GM19395 (cell line): ENCODE measurements at regions not wholly inside any gene's neighbourhood (a gene's known extent, or its start where the extent isn't known, plus 50 kb on each side); places are given as distances from the start of the nearest gene placed in this dataset.
"Not testable (repeated sequence)": the region's sequence is repeated elsewhere in the genome, so short reads cannot be mapped to it uniquely, and the experiment has no call there.

Experiments used
- ATAC-seq: cut with Tn5 transposase; IDR thresholded peaks from one replicate; pipeline ENCODE4 v1.9.1; 2021; ENCODE audit warnings: mild to moderate bottlenecking, moderate library complexity; ENCODE audit not compliant: unreplicated experiment

DNA sequence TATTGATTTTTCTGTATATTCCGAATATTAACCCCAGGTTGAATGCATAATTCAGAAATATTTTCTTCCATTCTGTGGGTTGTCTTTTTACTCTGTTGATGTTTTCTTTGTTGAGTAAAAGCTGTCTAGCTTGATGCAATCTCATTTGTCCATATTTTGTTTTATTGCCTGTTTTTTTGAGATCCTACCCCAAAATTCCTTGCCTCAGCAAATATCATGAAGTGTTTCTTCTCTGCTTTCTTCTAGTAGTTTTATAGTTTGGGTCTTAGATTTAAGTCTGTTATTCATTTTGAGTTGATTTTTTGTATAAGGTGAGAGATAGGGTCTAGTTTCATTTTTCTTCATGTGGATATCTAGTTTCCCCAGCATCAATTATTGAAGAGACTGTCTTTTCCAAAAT, 467.9 kb upstream of the GCFC2 start:
- no peak for ATAC-seq

DNA sequence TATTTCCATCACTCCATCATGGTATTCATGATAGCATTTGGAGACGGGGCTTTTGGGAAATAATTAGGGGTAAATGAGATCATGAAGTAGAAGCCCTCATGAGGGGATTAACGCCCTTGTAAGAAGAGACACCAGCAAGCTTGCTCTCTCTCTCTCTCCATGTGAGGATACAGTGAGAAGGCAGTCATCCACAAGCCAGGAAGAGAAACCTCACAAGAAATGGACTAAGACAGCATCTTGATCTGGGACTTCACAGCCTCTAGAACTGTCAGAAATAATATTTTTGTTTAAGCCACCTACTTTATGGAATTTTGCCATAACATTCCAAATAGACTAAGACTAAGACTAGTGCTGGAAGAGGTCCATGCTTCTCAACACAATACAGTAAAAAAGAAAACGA, 464.6 kb upstream of the GCFC2 start:
- ATAC-seq, result no peak

DNA sequence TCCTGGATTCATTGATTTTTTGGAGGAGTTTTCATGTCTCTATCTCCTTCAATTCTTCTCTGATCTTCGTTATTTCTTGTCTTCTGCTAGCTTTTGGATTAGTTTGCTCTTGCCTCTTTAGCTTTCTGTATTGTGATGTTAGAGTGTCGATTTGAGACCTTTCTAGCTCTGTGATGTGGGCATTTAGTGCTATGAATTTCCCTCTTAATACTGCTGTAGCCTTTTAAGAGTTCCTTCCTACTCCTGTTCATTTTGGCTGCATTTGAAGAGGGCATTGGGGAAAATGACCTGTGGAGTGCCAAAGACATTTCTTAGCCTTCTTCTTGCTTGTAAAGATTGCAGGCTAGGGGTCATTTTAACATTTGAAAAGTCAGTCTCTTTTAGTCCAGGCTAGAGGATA, 463.8 kb upstream of the GCFC2 start:
- ATAC-seq, result no peak

DNA sequence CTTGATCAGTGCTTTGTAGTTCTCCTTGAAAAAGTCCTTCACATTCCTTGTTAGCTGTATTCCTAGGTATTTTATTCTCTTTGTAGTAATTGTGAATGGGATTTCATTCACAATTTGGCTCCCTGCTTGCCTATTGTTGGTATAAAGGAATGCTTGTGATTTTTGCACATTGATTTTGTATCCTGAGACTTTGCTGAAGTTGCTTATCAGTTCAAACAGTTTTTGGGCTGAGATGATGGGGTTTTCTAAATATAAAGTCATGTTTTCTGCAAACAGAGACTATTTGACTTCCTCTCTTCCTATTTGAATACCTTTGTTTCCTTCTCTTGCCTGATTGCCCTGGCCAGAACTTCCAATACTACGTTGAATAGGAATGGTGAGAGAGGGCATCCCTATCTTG, 462.5 kb upstream of the GCFC2 start:
- not testable (repeated sequence) for ATAC-seq

DNA sequence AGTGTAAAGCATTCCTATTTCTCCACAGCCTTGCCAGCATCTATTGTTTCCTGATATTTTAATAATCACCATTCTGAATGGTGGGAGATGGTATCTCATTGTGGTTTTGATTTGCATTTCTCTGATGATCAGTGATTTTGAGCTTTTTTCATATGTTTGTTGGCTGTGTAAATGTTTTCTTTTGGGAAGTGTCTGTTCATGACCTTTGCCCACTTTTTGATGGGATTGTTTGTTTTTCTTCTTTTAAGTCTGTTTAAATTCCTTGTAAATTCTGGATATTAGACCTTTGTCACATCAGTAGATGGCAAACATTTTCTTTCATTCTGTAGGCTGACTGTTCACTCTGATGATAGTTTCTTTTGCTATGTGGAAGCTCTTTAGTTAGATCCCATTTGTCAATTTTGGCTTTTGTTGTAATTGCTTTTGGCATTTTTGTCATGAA, 461.5 kb upstream of the GCFC2 start:
- not testable (repeated sequence) for ATAC-seq

GRCh38 chr2:76170856-76171255, 460.1 kb upstream of the GCFC2 start:
- no peak for ATAC-seq

DNA sequence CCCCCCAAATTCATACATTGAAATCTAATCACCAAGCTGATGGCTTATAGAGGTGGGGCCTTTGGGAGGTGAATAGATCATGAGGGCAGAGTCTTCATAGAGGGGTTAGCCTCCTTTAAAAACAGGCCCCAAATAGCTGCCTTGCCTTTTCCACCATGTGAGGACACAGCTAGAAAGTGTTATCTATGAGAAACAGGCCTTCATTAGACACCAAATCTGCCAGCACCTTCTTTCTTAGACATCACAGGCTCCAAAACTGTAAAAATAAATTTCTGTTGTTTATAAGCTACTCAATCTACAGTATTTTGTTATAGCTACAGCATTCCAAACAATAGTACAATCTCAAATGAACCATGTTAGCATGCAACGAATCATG, 459.3 kb upstream of the GCFC2 start:
- ATAC-seq, result no peak

GRCh38 chr2:76169276-76170008, 458.7 kb upstream of the GCFC2 start:
- ATAC-seq, result no peak

DNA sequence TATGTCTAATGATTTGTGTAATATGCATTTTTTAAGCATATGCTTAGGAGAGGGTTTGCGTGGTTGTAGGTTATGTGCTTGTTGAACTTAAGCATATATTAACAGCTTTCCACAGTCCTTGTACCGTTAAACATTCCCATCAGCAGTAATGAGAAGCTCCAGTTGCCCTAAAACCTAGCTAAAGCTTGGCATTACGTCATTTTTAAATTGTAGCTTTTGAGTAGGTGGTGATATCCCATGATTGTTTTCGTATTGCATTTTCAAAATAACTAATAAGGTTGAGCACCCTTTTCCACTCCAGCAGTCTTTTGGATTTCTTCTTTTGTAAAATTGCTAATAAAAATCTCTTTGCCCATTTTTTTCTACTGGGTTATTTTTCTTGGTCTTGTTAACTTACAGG, 453.1 kb upstream of the GCFC2 start:
- no peak for ATAC-seq

DNA sequence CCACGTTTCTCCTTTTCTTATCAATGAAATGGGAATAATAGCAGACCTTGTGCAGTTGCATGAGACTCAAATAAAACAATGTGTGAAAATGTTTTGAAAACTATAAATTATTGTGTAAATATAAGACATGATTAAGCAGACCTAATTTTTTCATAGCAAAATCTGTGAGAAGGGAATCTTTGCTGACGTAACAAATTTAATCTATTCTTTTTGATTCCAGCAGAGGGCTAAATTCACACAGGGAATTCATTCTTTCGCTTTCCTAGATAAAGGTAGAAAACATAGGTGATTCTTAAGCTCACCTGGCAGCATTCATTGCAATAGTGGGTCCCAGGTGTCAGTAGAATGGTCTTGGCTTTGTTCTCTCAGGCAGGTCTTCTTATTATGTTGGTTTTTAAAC, 450.0 kb upstream of the GCFC2 start:
- ATAC-seq, result no peak

- no peak for ATAC-seq
Observed at GRCh38 chr2:76159042-76159648, 448.4 kb upstream of the GCFC2 start.

- ATAC-seq, result no peak
Observed at GRCh38 chr2:76157531-76157930, 446.8 kb upstream of the GCFC2 start.

- no peak for ATAC-seq
Observed at GRCh38 chr2:76154981-76155380, 444.3 kb upstream of the GCFC2 start.

GRCh38 chr2:76149846-76150245, 439.1 kb upstream of the GCFC2 start:
- no peak for ATAC-seq

DNA sequence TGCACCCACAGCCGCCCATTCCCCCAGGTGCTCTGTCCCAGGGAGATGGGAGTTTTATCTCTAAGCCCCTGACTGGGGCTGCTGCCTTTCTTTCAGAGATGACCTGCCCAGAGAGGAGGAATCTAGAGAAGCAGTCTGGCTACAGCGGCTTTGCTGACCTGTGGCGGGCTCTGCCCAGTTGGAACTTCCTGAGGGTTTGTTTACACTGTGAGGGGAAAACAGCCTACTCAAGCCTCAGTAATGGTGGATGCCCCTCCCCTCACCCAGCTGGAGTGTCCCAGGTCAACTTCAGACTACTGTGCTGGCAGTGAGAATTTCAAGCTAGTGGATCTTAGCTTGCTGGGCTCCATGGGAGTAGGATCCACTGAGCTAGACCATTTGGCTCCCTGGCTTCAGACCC, 428.6 kb upstream of the GCFC2 start:
- not testable (repeated sequence) for ATAC-seq

- ATAC-seq, result no peak
Observed at GRCh38 chr2:76128622-76129021, 417.9 kb upstream of the GCFC2 start.

DNA sequence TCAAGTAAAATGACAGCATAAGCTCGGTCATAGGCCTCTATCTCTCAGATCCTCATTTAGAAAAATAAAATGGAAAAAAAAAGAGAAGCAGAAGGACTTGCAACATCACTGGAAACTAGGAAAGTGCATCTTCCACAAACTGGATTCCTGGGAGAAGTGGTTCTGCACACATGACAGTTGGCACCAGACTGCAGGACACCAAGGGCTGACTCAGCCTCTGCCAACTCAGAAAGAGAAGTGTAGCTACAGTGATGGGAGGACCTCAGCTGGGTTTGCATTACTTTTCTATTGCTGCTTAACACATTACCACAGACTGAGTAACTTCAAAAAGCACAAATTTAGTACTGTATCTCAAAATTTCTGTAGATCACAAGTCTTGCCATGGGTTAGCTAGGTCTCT, 409.5 kb upstream of the GCFC2 start:
- ATAC-seq, result no peak

GRCh38 chr2:76089683-76090082, 379.0 kb upstream of the GCFC2 start:
- ATAC-seq, result no peak

- ATAC-seq, result no peak
Observed at GRCh38 chr2:76083248-76083647, 372.5 kb upstream of the GCFC2 start.

- ATAC-seq, result no peak
Observed at GRCh38 chr2:76082509-76082908, 371.8 kb upstream of the GCFC2 start.

DNA sequence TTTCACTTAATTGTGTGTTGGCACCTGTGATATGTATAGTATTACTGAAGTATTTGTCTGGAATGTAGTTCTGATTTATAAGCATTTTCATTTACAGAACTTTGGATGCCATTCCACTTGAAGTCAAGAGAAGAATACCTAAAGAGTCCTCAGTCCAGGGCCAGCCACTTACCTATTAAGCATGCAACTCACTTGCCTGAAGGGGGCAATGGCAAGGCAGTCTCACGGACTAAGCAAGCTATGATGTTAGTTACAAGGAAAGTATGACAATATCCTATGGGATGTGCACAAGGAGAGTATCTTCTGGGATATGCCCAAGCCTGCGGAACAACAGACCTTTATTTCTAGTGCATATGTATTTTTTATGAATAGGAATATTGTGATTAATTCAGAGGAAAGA, 369.4 kb upstream of the GCFC2 start:
- no peak for ATAC-seq

DNA sequence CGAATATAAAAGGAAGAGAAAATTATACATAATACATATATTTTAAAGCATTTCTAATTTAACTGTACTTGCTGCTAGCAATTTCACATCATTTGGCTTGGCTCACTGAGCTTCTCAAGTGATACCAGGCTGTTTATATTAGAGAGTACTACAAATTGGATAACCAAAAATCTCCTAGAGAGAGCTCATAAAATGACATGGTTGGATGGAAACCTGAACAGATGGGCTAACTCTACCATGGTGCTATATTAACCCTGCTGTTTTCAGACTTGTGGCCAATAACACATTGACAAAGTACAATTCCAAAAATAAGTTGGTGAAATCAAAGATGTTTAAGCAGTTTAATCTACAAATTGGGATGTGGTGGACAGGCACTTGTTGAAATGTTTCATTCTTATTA, 364.4 kb upstream of the GCFC2 start:
- ATAC-seq, result no peak
